ENCODE measurements at regions not wholly inside any gene's neighbourhood (a gene's known extent, or its start where the extent isn't known, plus 50 kb on each side); places are given as distances from the start of the nearest gene placed in this dataset.

- TF ChIP-seq POLR2A (IDR thresholded peaks at IDR 0.05; ENCODE audit: low read depth, low read length), result no peak
- no peak for TF ChIP-seq PAX5 (IDR thresholded peaks at IDR 0.05; ENCODE audit: insufficient read depth, low read length, severe bottlenecking)
- TF ChIP-seq POLR2AphosphoS5 (IDR thresholded peaks at IDR 0.05; ENCODE audit: low read depth, low read length), result no peak
- TF ChIP-seq TAF1 (IDR thresholded peaks at IDR 0.05; ENCODE audit: low read depth, low read length), result no peak
Observed at GRCh38 chr1:193568512-193568911, 382.1 kb upstream of the B3GALT2 start.
